ENCODE measurements at regions not wholly inside any gene's neighbourhood (a gene's known extent, or its start where the extent isn't known, plus 50 kb on each side); places are given as distances from the start of the nearest gene placed in this dataset.

DNA sequence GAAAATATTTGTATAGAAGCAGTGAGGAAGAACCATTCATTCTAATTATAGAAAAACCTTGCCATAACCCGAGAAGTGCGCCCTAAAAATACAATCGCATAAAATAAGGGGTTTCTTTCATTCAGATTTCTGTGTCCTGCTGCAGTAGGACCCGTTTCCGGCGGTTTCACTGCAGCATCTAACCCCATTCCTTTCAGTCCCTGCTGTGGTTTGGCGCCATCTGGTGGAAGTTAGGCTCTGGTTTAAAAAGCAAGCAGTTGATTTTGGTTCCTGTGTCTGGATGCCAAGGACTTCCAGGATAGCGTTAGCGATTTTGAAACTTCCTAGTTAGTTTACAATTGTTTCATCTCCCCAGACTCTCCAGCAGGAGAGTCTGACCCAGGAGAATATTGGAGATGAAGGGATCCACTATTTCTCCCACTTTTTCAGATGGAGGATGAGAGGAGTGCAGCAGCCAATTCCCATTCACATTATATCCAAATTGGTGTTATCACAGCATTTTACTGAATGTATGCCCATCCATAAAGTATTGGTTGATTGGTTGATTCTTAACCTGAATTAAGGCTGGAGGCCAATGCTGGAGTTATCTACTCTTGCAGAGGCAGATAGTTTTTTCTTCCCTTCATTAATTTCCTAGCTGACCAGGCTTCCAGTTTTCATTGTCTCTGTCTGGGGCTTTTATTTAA lies 128.8 kb upstream of the CACNA2D1 start:
- TF ChIP-seq, protein P1, sequence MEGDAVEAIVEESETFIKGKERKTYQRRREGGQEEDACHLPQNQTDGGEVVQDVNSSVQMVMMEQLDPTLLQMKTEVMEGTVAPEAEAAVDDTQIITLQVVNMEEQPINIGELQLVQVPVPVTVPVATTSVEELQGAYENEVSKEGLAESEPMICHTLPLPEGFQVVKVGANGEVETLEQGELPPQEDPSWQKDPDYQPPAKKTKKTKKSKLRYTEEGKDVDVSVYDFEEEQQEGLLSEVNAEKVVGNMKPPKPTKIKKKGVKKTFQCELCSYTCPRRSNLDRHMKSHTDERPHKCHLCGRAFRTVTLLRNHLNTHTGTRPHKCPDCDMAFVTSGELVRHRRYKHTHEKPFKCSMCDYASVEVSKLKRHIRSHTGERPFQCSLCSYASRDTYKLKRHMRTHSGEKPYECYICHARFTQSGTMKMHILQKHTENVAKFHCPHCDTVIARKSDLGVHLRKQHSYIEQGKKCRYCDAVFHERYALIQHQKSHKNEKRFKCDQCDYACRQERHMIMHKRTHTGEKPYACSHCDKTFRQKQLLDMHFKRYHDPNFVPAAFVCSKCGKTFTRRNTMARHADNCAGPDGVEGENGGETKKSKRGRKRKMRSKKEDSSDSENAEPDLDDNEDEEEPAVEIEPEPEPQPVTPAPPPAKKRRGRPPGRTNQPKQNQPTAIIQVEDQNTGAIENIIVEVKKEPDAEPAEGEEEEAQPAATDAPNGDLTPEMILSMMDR (IDR thresholded peaks at IDR 0.05): peak; percentile 93
- TF ChIP-seq POLR2AphosphoS5 (IDR thresholded peaks at IDR 0.05; ENCODE audit: low read depth, low read length): no peak
- TF ChIP-seq, protein P2, sequence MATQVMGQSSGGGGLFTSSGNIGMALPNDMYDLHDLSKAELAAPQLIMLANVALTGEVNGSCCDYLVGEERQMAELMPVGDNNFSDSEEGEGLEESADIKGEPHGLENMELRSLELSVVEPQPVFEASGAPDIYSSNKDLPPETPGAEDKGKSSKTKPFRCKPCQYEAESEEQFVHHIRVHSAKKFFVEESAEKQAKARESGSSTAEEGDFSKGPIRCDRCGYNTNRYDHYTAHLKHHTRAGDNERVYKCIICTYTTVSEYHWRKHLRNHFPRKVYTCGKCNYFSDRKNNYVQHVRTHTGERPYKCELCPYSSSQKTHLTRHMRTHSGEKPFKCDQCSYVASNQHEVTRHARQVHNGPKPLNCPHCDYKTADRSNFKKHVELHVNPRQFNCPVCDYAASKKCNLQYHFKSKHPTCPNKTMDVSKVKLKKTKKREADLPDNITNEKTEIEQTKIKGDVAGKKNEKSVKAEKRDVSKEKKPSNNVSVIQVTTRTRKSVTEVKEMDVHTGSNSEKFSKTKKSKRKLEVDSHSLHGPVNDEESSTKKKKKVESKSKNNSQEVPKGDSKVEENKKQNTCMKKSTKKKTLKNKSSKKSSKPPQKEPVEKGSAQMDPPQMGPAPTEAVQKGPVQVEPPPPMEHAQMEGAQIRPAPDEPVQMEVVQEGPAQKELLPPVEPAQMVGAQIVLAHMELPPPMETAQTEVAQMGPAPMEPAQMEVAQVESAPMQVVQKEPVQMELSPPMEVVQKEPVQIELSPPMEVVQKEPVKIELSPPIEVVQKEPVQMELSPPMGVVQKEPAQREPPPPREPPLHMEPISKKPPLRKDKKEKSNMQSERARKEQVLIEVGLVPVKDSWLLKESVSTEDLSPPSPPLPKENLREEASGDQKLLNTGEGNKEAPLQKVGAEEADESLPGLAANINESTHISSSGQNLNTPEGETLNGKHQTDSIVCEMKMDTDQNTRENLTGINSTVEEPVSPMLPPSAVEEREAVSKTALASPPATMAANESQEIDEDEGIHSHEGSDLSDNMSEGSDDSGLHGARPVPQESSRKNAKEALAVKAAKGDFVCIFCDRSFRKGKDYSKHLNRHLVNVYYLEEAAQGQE (IDR thresholded peaks at IDR 0.05; ENCODE audit: insufficient read depth in 1 of 2, low read depth in 2 of 2, low read length in 1 of 2): no peak
